Fibroblast of lung (primary cell): ENCODE measurements at regions not wholly inside any gene's neighbourhood (a gene's known extent, or its start where the extent isn't known, plus 50 kb on each side); places are given as distances from the start of the nearest gene placed in this dataset.

Source experiments
- EZH2 ChIP-seq: IDR thresholded peaks from 2 replicates; pipeline ENCODE4 v1.5.1; 2012; ENCODE audit warnings: low read length, control low read depth, mild to moderate bottlenecking; ENCODE audit errors: missing control alignments
- TF ChIP-seq, protein P1 (sequence below), 2 donors: IDR thresholded peaks in 1 of 2; conservative IDR thresholded peaks in 1 of 2; 1 replicate in 1 of 2; 2 replicates in 1 of 2; pipeline ENCODE4 v1.5.1; 2011 to 2012; ENCODE audit warnings: low read length in 2 of 2, control low read depth in 1 of 2, inconsistent platforms in 1 of 2, low read depth in 1 of 2, mild to moderate bottlenecking in 1 of 2

DNA sequence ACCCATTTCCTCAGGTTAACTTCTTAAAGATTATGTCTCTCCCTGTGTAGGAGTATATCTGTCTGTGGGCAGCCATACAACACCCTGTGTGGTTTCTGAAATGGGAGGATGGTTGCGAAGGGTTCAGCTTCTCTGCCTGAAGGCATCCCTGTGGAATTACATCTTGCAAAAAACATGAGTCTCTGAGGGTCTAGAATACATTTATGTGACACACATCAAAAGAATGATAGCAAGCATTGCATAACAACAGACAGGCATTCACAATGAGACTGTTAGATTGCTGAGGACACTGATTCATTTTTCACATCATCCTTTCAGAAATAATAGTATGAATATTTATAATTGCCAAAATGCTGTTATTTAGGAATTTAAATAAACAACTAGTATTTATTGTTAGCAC lies 670.9 kb downstream of the HTR1B start:
- TF ChIP-seq, protein P1, sequence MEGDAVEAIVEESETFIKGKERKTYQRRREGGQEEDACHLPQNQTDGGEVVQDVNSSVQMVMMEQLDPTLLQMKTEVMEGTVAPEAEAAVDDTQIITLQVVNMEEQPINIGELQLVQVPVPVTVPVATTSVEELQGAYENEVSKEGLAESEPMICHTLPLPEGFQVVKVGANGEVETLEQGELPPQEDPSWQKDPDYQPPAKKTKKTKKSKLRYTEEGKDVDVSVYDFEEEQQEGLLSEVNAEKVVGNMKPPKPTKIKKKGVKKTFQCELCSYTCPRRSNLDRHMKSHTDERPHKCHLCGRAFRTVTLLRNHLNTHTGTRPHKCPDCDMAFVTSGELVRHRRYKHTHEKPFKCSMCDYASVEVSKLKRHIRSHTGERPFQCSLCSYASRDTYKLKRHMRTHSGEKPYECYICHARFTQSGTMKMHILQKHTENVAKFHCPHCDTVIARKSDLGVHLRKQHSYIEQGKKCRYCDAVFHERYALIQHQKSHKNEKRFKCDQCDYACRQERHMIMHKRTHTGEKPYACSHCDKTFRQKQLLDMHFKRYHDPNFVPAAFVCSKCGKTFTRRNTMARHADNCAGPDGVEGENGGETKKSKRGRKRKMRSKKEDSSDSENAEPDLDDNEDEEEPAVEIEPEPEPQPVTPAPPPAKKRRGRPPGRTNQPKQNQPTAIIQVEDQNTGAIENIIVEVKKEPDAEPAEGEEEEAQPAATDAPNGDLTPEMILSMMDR (conservative IDR thresholded peaks at IDR 0.05 in 1 of 2, IDR thresholded peaks at IDR 0.05 in 1 of 2; ENCODE audit: low read depth in 1 of 2, low read length in 2 of 2), result no peak
- TF ChIP-seq EZH2, result no peak
